H7 (cell line): ENCODE measurements at regions not wholly inside any gene's neighbourhood (a gene's known extent, or its start where the extent isn't known, plus 50 kb on each side); places are given as distances from the start of the nearest gene placed in this dataset.
A peak's percentile ranks its signal among the peaks of the same experiment; 100 is the strongest.

Experiments used
- DNase-seq: peaks from one replicate; pipeline ENCODE4 v3.0.0; 2012
- H3K27me3 ChIP-seq: 2 replicates; pipeline ENCODE4 v1.6.0; 2011; ENCODE audit warnings: mild to moderate bottlenecking, low read length; ENCODE audit not compliant: control insufficient read depth, insufficient read depth
- H3K36me3 ChIP-seq: replicated peaks from 2 replicates; pipeline ENCODE4 v1.5.1; 2011; ENCODE audit warnings: low read length; ENCODE audit not compliant: control insufficient read depth, insufficient read depth
- H3K4me3 ChIP-seq: 2 replicates; pipeline ENCODE4 v1.5.1; 2011; ENCODE audit warnings: low read depth, mild to moderate bottlenecking, control low read depth, low read length, moderate library complexity; ENCODE audit not compliant: insufficient read depth

DNA sequence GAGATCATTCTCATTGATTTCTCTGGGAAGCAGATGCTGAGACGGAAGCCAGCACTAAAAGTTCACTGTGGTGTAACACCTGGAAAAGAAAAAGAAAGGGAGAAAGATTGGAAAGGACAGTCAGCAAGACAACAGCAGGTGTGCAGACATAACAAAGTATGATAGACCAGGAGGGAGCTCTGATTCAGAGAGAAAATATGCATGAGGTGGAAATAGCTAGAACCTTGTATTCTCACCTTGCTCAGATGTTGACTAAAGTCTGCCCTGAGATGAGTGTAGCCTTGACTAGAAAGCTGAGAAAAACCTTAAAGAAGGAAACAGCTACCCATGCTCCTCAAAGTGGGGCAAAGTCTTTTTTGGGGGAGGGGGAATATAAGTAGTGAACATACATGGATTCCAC lies 1711.8 kb downstream of the EFNB2 start:
- no peak overlapping the region for H3K4me3 ChIP-seq
- H3K27me3 ChIP-seq, result no peaks in the 10 kb centered on the region
- no peaks in the 10 kb centered on the region for H3K36me3 ChIP-seq
- DNase-seq, result no peak

DNA sequence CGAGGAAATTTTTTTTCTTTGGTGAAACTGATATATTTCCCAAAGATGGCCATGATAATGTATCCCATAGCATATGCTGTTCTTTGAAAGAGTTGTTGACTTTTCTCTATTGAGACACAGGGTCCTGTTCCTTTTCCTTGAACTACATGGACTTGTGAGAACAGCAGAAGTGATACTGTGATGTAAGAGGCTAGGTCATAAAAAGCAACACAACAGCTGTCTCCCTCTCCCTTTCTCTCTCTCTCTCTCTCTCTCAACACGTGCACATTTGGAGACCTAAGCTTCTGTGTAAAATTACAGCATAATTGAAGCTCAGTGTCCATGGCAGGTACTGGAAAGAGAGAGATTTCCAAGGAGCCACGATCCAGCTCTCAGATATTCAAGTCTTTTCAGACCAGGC lies 1712.4 kb downstream of the EFNB2 start:
- Histone ChIP-seq H3K4me3 (no peak overlapping the region), H3K27me3 (no peaks in the 10 kb centered on the region), H3K36me3 (no peaks in the 10 kb centered on the region)
- no peak for DNase-seq

DNA sequence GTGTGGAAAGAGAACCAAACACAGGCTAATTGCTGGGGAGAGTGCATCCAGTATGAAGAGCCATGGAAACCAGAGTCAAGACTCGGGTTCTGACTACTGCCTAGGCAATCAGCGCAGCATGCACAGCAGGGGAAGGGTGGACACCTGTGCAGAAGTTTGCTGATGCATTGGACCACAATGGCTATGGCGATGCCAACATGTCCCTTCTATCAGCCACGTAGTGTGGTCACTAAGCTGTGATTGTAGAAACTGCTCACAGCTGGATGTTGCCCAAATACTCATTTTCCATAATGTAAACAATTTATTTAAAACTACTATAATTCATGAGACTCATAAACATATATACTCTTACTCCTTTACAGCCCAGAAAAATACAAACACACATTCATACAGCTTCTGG lies 1718.2 kb downstream of the EFNB2 start:
- no peaks in the 10 kb centered on the region for H3K27me3 ChIP-seq
- H3K36me3 ChIP-seq, result no peaks in the 10 kb centered on the region
- no peak for DNase-seq

DNA sequence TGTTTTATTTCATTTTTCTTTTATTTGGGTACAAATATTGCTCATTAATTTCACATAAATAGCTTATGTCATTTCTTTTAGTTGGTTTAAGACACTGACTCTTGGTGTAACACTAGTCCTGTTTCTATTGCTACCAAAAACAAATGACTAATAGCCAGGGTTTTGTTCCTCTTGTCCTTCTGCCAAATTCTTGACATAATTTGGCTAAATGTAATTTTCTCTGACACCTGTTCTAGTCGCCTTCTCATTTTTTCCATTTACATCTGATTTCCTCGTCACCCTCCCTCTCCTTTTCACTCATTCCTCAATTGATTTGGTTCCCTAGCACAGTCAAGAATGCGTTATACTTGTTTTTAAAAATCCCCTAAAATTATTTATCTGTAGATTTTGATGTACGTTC lies 1718.7 kb downstream of the EFNB2 start:
- Histone ChIP-seq H3K27me3 (no peaks in the 10 kb centered on the region), H3K36me3 (no peaks in the 10 kb centered on the region), H3K4me3 (no peak overlapping the region)
- no peak for DNase-seq

More for the DNA sequence above, 1718.2 kb downstream of the EFNB2 start:
- no peak overlapping the region for H3K4me3 ChIP-seq

DNA sequence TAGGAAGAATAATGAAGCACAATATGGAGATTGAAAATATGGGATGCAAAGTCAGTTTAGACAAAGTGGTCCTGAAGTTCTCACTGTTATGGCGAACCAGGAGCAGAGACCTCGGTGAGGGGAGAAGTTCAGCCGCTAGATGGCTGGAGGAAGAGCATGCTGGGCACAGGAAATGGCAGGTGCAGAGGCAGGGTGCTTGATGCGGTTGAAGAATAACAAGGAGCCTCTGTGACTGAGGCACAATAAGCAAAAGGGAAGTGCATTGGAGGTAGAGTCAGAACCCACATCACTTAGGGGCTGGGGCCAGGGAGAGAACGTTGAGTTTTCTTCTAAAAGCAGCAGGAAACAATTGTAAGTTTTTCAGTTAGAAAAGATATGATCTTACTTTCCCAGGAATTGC lies 1725.2 kb downstream of the EFNB2 start:
- H3K36me3 ChIP-seq, result no peaks in the 10 kb centered on the region
- no peaks in the 10 kb centered on the region for H3K27me3 ChIP-seq
- H3K4me3 ChIP-seq, result no peak overlapping the region
- DNase-seq, result no peak

DNA sequence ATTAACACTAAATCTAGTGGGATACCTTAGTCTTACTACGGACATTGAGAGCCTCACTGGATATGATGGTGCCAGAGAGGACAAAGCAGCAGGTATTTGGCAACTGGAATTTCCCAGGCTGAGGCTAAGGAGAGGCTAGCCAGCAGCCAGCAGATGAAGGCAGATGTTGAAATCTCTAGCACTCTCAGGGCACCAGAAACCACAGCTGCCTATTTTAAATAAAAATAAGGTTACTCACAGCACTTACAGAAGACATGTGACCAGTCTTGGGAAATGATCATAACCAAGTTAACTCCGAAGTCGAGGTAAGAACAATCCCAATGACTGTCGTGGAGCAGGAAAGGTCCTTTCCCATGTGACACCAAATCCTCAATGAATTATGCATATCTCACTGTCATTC lies 1726.0 kb downstream of the EFNB2 start:
- DNase-seq, result no peak
- H3K27me3 ChIP-seq, result no peaks in the 10 kb centered on the region
- H3K4me3 ChIP-seq, result no peak overlapping the region
- H3K36me3 ChIP-seq, result no peaks in the 10 kb centered on the region

DNA sequence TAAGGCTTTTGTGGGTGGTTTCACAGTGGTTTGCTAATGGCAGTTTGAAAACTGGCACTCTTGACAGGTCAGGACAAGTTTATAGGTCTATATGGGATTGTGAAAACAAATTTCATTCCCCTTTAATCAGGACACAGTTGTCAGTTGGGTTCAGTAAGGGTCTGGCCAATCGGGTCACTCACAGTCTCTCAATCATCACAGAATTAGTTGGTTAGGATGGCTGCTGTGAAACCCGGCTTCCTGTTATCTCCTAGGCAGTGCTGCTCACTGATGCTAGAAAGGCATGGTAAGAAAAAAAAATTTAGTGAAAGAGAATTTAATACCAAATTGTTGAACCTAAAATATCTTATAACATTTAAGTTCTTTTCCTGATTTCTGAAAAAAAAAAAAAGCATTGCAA lies 1730.1 kb downstream of the EFNB2 start:
- no peaks in the 10 kb centered on the region for H3K27me3 ChIP-seq
- no peaks in the 10 kb centered on the region for H3K36me3 ChIP-seq
- no peak overlapping the region for H3K4me3 ChIP-seq
- DNase-seq, result no peak

DNA sequence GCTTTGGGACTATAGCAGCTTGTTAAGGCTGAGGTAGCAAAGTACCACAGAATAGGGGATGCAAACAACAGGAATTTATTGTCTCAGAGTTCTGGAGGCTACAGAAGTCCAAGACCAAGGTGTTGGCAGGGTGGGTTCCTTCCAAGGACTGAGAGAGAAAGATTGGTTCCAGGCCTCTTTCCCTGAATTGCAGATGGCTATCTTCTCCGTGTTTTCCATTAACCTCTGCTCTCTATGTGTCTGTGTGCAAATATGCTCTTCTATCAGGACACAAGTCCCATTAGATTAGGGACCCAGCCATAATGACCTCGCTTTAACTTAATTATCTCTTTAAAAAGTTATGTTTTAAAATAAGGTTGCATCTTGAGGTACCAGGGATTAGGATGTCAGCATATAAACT lies 1732.9 kb upstream of the SLC10A2 start:
- H3K4me3 ChIP-seq, result no peak overlapping the region
- H3K27me3 ChIP-seq, result no peaks in the 10 kb centered on the region
- DNase-seq, result no peak

DNA sequence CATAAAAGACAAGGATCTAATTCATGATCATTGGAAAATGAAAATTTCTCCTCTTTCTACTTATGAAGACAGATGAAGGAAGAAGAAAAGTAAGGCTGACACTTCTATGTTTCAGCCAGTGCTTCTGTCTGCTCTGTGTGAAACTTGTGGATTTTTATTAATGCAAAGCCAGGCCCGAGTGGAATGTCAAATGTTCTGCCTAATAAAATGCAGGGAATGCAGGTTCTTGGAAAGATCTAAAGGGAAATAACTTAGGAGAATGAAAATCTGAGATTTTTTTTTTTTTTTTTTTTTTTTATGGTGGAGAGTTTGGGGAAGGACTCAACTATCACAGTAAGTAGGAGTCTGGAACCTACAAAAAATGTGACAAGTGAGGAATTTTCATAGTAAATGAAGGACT lies 1732.3 kb upstream of the SLC10A2 start:
- no peak overlapping the region for H3K4me3 ChIP-seq
- H3K27me3 ChIP-seq, result no peaks in the 10 kb centered on the region
- H3K36me3 ChIP-seq, result no peaks in the 10 kb centered on the region
- no peak for DNase-seq

More for the DNA sequence above, 1732.9 kb upstream of the SLC10A2 start:
- no peaks in the 10 kb centered on the region for H3K36me3 ChIP-seq

DNA sequence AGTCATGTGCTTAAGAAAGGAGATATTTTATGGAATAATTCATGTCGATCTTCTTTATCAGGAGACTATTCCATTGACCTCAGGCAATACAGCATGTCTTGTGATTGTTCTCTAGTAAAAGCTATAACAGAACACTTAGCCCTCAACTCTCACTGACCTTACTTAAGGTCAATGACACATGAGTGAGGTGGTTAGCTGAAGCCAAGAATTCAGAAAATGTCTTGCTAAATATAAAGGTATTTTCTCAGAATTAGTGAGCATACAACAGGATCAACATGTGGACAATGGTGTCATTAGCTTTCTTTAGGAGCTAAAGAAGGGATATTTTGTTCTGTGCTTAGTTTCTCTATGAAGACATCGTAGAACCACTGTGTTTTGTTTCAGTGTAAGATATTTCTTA lies 1730.4 kb upstream of the SLC10A2 start:
- no peaks in the 10 kb centered on the region for H3K27me3 ChIP-seq
- no peaks in the 10 kb centered on the region for H3K36me3 ChIP-seq
- DNase-seq, result no peak
- H3K4me3 ChIP-seq, result no peak overlapping the region

DNA sequence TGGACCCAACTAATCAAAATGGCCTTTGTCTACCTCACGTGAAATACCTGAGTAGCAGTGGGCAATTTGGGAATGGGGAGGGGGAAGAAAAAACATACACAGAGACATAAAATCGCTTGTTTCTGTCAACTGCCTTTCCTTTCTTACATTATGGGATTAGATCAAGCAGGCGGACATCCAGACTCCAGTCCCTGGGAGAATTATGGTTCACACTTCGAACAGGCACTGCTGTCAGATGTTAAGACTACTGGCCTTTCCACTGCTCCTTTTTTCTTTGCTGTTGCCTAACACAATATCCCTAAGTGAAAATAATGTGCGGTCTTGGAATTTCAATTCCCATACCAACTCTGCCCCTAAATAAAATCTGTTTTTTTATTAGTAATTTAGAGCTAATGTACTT lies 1719.7 kb upstream of the SLC10A2 start:
- DNase-seq, result no peak
- Histone ChIP-seq H3K27me3 (no peaks in the 10 kb centered on the region), H3K4me3 (no peak overlapping the region), H3K36me3 (no peaks in the 10 kb centered on the region)

DNA sequence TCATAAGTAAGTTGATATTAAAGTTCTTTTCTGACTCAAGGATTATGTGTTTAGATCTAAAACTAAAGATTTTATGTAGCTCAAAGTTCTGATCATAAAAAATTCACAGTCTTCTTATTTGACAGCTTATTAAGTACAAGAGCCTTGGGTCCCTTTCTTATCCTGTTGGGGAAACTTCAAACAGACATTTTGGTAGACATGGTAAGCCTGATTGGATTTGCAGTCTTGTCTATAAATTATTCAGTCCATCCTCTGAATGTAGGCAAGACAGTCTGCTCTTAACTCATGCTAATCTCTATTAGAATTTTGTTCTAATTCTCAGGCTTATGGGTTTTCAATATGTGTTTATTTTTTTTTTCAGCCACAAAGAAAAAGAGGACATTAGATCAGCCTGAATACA lies 1718.7 kb upstream of the SLC10A2 start:
- no peaks in the 10 kb centered on the region for H3K27me3 ChIP-seq
- DNase-seq, result no peak
- H3K4me3 ChIP-seq, result no peak overlapping the region
- H3K36me3 ChIP-seq, result no peaks in the 10 kb centered on the region

DNA sequence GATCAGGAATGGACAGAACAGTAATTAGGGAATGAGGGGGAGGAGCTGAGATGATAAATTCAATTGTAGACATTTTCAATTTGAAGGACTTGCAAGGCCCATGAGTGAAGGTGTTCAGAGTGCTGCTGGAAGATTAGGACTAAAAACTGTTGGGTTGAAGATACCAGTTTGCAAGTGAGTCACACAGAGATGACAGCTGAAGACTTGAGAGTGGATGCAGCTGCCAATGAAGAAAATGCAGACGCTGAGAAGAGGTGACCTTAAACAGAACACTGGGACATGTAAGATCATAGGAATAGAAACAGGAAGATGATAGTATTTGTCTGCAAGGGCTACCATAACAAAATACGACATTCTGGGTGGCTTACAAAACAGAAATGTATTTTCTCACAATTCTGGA lies 1716.5 kb upstream of the SLC10A2 start:
- DNase-seq, result no peak
- no peaks in the 10 kb centered on the region for H3K36me3 ChIP-seq
- H3K4me3 ChIP-seq, result no peak overlapping the region
- H3K27me3 ChIP-seq, result no peaks in the 10 kb centered on the region

DNA sequence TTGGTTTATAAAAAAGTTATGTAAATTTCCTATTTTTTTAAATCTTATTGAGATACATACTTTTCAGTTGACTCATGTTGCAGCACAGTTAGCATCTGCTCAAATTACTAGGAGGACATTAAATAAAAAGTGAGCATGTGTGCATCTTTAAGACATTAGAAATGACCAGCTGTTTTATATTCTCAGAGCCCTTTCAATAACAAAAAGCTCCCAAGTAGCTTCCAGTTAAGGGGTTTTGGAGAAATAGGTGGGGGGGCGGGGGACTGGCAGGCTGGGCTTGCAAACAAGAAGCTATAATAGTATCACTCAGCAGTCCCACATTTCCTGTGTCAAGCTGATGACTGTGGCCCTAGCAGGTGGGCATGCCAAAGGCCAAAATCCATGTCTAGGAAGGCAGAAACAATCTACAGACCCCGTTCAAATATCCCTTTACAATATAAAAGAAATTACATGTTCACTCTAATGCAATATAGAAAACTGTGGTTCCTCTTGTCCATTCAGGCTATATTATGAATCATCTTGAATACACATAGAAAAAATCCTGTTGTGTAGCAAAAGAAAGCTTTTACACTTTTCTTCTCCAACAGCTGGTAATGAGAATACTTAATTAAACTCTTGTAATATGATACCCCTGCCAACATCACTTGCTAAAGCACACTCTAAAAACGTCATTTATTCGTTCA lies 1713.2 kb upstream of the SLC10A2 start:
- DNase-seq, result peak; percentile 54
- Histone ChIP-seq H3K4me3 (no peak overlapping the region), H3K36me3 (no peaks in the 10 kb centered on the region), H3K27me3 (no peaks in the 10 kb centered on the region)

DNA sequence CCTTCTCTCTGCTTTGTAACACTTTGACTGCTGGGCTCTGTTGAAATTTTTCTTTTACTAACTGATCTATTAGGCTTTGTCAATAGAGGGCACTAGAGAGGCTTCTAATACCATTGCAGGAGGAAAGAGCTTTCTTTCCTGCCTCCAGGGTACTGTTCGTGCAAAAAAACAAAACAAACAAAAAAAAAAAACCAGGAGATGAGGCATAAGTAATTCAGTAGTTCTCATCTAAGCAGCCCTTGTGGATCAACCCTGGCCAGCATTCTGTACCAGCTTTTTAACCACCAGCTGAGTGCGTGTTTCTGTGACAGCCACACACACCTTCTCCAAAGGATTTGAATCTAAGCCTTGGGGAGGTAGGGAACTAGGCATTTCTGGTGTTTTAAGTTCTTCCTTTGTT lies 1707.6 kb upstream of the SLC10A2 start:
- peak; percentile 9 for DNase-seq
- no peaks in the 10 kb centered on the region for H3K27me3 ChIP-seq
- no peak overlapping the region for H3K4me3 ChIP-seq
- H3K36me3 ChIP-seq, result no peaks in the 10 kb centered on the region

DNA sequence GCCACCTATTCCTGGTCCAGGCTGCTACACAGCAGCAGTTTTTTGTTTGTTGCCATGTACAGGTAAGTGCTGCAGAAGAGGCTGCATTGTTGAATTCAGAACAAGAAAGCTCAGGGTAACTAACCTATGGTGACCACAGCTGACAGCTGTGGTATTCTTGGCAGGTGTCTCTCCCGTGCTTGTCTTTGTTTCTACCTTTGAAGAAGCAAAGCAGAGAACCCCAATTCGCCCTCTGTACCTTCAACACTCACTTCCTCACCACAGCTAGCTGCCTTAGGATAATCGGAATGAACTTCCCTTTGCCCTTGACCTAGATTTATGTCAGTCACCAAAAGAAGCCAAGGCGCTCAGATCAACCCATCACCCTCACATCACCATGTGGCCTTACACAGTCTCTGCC lies 1703.3 kb upstream of the SLC10A2 start:
- DNase-seq, result no peak
- H3K27me3 ChIP-seq, result no peaks in the 10 kb centered on the region
- no peak overlapping the region for H3K4me3 ChIP-seq
- no peaks in the 10 kb centered on the region for H3K36me3 ChIP-seq
